HG03342 (cell line): ENCODE measurements at regions not wholly inside any gene's neighbourhood (a gene's known extent, or its start where the extent isn't known, plus 50 kb on each side); places are given as distances from the start of the nearest gene placed in this dataset.

ENCODE experiments used
- ATAC-seq: cut with Tn5 transposase; IDR thresholded peaks from one replicate; pipeline ENCODE4 v1.9.1; 2021; ENCODE audit warnings: mild to moderate bottlenecking, moderate library complexity; ENCODE audit not compliant: unreplicated experiment

DNA sequence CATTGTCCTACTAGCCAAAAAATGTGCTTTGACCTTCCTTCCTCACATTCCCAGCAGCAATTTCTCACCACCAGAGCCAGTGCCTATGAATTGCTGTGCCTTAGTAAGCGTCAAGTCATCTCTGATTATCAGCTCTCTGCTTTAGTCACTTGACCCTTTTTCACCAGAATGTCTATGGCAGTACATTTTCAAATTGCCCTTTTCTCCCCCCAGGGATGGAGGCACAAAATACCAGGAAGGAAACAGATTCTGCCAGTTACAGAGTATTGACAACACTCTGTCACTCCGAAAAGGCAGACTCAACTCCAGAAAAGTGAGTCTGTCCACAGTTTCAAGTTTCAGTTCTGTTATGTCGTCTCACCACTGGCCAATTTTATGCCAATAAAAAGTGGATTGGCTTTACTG, 167.4 kb downstream of the TNFSF18 start:
- no peak for ATAC-seq

DNA sequence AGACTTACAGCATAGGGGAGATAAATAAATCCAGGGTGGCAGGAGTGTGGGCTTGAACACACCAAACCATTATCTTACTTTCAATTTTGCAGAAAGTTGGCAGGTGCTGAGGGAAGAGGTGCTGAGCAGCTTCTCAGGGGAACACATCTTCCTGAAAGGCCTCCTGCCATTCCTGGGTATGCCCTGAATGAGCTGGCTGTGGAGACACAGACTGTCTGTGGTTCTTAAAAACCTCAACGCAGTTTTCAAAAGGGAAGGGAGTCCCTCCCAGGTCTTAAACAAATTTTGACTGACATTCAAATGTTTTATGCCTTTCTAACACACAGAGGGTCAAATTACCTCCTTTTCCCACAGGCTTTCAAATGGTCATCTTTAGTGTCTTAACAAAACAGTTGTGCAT, 166.9 kb downstream of the TNFSF18 start:
- no peak for ATAC-seq

DNA sequence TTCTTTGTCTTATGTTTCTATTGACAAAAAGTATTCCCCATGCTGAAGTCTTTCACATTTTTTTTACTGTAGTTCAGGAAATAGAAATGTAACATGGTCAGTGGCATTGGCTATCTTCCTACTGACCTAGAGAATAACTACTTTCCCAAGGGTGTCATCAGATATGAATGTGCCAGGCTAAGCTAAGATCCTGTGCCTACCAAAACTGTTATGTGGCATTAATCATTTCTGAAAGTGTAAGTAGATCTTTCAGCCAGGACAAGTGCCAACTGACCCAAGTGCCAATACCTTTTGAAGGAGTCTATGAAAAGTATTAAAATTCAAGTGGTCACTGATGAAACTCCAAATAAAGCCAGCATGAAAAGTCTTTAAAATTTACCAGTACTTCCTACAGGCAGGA, 165.3 kb downstream of the TNFSF18 start:
- ATAC-seq: no peak

DNA sequence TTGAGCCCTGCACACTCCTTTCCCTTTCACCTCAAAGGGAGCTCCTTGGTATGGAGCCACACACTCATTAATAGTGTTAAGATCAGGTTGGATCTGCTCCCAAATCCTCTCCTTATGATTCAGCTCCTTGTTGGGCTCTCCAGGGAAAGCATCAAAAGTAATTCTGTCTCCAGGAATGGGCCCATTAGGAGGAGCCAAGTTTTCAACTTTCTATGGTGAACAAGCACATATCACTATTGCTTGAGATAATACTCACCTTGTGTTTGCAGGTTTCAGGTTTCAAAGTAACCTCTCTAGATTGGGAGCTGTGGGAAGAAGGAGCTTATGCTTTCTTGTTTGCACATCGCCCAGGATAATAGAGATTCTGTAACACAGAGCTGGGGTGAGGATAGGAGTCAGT, 164.8 kb downstream of the TNFSF18 start:
- no peak for ATAC-seq

DNA sequence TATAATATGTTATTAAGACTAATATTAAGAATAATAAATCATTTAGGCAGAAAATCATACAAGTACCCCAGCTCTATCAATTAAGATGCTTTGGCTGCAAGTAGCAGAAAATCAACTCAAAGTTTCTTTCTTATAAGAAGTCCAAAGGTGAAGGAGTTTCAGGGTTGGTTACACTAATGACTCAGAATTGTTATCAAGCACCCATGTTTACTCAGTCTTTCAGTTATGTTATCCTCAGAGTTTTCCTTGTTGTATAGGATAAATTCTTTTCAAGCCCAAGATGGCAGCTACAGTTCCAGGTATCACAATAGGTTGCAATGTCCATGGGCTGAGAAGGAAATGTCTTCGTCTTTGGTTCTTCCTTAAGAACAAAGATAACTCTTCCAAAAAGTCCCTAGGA, 163.6 kb downstream of the TNFSF18 start:
- no peak for ATAC-seq

DNA sequence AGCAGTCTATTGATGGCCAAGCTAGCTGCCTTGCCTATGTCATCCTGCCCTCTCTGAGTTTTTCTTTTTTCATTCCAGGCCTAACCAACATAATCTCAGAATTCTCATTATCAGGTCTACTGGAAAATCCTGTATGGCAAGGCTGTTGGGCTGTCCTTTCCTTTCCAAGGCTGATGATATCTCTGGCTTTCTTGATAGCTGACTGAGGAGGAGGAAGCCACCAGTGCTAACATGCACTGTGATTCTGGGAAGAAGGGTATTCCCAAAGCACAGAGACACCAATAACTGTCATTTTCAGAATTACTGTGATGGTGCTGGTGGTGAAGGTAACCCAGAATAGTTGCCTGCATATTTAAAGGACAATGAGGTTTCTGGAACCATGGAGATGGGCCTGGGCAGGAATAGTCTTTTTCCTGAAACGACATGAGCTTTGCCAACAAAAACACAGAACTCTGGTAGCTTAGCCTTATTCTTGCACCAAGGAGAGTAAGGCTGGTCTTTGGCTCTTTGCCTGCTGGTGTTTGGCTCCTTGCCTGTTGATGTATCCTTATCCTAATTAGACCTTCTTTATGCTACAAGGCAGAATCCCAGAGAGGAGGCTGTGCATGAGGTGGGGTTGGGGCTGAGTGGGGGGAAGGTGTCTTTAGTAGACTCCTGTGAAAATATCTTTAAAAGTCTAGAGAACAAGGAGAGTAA, 157.4 kb downstream of the TNFSF18 start:
- ATAC-seq: no peak

DNA sequence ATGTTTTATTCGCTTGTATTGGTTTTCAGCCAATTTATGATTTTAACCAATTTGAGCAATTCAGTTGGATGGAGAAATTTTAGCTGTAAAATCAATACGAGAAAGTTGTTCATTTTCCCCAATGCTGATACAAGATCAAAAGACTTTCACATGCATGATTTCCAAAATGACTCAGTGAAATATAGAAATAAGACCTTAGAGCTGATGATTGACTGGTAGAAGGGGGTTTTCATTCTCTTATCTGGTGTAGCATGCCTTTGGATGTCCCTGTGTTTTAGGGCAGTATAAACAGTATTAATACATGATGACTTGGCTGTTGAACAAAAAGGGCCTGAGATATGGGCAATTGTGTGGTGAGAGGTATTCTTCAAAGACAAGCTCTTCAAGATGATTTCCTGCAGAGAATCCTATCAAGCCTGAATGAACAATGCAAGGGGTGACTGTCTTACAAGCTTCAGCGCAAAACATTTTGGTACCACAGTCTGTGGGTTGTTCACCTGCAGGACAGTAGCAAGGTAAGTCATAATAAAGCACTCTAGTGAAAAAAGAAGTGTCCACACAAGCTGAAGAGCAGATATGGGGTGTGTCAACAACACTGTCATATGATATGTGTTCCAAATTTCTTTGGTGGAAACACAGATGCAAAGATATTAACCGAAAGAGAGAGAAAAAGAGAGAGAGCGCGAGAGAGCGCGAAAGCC, 156.2 kb downstream of the TNFSF18 start:
- ATAC-seq: peak; percentile 40

DNA sequence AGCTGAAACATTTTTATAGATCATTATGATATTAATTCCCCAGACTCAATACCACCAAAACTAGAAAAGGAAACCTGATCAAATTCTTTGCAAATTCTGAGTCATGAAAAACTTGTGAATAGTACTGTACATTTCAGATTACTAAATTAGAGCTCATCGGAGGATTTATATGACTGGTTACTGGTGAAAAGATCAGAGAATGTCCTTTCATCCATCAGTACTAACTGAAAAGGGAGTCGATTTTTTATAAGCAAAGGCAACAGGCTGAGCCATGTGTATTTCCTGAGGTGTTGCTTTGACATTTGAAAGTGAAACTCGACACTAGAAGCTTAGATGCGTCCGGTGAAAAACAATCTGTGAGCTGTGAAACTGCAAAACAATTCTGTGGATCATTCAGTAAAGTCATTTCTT, 155.7 kb downstream of the TNFSF18 start:
- ATAC-seq: peak; percentile 77

DNA sequence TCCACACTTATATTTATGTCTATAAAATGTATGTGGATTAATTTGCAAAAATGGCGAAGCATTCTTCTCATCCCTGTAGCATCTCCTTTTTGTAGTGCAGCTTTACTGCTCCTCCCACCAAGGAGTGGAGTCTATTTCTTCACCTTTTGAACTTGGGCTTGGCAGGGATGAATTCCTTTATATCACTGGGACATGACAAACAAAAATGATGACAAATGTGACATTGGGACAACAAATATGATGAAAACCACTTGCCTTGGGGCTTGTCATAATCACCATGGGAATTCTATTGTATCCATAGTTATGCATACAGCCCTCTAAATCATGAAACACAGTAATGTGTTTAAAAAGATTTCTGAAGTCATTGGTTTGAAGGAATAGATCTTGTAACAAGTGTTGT, 155.0 kb downstream of the TNFSF18 start:
- ATAC-seq: no peak

DNA sequence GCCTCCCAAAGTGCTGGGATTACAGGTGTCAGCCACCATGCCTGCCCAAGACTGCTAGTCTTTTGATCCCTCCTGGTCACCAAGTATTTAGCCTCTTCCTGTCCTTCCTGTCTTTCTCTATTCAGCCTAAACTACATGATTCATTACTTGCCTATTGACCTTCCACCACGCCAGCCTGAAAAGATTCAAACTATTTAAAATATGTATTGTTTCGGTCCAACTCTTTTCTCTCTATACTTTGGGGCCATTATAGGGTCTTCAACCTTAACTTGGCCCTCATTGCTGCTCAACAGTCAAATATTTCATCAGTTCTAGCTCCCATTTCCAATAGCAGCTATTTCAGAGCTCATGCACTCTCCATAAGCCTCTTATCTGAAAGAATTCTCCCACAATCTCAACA, 153.0 kb downstream of the TNFSF18 start:
- ATAC-seq: no peak

DNA sequence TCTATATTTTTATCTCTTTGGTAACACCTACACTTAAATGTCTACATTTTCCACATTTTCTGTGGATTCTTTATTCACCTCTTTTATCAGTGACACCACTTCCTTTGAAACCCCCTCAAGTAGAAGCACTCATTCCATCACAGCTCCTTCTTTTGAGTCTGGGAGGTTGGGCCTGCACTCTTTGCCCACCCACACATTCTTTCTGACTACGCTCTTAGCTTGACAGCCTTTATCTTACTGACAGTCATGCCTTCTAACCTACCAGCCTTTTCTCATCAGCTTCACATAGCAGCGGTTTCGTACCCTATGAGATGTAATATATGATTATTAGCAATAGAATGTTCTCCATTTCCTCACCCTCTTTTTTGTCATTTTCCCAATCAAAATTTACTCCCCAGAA, 151.9 kb downstream of the TNFSF18 start:
- ATAC-seq: no peak

DNA sequence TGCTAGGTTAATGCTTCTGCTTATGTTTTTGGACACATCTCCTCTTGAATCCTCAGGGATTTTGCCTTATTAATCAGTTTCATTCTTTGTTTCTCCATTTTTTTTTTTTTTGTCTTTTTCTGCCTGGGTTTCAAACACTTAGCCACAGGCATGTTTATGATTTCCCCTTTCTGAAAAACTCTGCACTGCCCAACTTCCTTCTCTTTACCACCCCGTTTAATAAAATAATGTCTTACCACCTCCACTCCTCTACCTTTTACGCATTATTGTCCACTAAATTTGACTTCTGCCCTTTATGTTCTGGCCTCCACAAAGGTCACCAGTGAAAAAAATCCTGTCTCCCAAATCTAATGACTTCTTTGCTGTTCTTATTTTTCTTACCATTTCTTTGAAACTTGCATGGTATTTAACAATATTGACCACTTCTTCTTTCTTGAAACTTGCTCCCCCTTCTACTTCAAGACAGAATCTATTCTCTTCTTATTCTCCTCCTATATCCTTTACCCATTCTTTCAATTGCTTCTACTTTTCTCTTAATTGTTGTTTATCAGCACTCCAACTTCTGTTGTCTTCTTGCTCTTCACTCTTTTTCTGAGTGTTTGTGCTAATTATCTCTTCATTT, 150.3 kb downstream of the TNFSF18 start:
- ATAC-seq: no peak

DNA sequence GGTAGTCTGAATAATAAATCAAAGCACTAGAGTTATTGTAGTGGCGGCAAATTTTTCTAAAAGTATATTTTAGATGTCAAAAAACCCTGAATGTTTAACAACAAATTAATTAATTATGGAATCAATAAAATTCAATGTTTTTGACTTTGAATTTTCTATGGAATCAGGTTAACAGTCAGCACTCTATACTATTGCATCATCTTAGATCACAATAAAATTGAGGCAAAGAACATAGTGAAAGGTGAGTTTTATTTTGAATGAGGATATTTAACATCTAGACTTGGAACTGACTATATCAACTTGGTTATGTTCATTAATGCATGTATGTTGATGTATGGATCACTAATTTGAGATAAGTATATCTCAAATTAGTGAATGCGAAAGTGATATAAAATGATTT, 148.5 kb downstream of the TNFSF18 start:
- no peak for ATAC-seq

DNA sequence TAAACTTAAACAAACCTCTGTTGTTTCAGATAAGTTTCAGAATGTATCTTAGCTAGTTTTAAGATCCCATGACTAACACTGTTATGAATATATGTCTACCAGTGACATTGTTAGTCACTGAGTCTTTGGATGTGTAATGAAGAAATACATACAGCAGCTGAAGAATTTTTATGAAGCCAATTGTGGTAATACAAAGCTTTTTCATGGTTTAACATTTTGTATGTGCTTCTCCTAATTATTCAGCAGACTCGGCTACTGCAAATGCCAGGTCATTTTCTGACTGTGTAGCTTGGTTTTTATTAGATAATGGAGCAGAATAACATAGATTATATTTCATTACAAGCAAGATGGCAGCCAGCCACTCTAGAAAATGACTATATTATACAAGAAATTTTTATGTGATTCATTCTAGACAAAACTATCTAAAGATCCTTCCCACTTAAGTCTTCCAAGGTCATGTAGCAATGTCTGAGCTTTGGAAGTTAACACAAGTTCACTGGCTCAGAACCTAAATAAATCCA, 147.8 kb downstream of the TNFSF18 start:
- ATAC-seq: no peak

DNA sequence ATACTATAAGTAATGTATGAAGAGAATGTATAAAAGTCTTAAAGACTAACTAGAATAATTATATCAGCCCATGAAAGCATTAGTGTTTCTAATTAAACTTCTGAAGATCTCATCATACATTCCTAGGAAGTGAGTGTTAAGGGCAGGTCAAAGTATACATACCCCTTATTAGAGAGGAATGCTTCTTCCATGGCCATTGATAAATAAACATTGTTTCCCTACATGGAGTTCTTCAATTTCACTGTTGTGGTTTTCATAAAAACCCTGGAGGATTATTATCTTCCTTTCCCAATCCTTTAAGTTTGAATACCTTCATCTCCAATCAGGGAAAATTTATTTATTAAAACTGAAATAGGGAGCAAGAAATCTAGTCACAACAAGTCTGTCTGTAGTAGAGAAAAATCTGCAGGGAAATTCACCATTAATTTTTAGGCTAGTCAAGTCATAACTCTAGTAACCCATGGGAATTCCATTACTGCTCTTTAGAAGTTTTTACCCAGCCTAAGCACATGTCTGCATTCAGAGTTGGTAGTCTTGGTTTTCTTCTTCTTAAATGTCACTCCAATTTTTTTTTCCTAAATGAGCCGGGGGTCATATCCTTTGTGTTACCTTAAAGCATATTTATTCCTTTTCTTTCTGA, 147.0 kb downstream of the TNFSF18 start:
- ATAC-seq: no peak

DNA sequence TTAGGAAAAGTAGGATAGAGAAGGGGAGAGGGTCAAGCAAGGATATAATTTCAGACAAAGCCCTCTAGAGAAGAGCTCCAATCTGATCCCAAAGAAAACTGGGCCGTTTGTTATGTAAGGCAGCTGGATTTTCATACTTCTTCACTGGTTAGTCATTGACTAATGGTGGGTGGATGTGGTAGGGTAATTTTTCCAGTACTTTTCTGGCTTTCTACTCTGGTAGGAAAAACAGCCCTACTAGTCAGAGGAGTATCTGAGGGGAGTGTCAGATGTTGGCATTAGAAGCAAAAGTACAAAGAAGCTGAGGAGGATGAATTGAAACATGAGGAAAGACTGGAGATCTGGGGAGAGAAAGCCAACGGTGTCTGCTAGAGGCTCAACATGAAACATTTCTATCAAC, 145.3 kb downstream of the TNFSF18 start:
- ATAC-seq: no peak

DNA sequence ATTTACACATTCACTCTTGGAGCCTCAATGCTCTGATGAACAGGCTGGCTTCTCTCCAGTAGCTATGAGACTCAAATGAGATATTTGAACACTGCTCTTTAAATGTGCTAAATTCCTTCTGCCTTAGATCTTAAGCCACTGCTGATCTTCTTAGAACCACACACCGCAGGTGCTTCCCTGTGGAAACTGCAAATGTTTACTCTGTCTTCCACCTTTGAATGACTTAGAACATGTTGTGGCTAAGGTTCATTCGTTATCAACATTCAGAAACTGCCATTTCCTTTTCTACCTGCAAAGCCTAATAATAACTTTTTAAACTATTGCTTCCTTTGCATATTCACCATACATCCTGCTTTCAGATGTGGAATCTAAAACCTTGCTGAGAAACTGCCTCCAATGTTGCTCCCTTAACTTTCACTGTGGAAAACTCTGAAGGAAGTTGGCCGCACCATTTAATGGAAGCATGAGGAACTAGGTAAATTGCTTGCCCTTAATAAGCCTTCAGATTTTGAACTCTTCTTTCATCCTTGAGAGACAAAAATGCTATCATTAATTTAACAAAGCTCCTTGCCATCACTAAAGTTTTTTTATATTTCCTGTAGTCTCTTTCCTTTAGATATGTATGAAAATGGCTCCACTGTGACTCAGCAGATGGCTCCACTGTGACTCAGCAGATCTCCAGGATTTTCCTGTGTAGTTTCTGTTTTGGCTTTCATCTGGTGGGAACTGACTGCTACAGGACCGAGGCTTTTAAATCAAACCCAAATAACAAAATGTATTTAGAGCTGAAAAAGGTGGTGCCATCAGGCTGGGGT, 143.8 kb downstream of the TNFSF18 start:
- no peak for ATAC-seq

DNA sequence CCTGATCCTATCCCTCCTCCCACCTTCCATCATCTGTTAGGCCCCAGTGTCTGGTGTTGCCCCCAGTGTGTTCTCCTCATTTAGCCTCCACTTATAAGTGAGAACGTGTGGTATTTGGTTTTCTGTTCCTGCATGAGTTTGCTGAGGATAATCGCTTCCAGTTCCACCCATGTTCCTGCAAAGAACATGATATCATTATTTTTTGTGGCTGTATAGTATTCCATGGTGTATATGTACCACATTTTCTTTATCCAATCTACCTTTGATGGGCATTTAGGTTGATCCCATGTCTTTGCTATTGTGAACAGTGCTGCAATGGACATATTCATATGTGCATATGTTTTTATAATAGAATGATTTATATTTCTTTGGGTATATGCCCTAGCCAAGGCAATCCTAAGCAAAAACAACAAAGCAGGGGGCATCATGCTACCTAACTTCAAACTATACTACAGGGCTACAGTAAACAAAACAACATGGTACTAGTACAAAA, 142.9 kb downstream of the TNFSF18 start:
- no peak for ATAC-seq

DNA sequence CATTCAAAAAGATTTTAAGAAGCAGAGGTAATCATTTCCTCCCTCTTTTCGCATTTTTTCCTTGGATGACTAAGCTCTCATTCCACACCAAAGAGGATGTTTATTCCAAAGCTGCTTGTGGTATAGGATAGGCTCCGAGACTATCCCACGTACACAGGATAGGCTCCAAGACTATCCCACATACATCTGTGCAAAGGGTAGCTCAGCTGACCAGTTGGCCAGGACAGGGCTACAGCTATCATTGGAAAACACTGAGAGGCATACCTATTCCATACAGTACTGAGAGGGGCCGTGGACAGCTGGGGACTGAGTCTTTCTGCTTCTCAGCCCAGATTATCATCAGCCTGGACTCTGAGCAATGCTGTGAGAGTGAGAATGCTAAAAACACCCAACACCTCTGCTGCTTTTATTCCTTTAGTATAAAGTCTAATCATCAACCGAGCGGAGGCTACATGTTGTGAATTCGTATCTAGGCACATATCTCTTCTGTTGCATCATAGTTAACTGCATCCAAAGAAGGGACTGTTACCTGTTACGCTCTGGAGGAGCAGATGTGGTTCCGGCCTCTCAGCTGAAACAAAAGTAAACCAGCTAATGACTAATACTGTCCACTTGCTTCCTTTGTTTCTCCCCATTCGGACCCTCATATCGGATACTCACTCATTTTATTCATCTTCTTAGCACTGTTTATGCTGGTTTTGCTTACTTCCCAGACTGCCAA, 141.0 kb downstream of the TNFSF18 start:
- ATAC-seq: no peak

DNA sequence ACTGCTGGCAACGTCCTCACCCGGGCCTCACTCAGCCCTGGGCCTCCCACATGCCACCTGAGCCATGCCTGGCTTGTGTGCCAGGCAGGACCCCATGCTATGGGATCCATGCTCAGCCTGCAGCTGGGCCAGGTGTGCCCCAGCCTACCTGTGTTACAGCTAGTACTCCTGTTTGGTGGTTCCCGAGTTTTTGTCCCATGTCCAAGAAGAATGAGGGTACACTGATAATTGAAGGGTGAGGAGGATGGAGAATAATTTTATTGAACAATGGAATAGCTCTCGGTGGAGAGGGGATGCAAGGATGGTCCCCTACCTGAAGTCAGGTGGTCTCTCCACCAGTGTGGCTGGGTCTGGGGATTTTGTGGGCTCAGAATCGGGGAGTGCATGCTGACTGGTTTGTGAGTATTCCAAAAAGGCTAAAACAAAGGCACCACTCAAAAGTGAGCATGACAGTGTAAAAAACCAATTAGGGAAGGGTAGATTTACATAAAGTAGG, 137.9 kb downstream of the TNFSF18 start:
- no peak for ATAC-seq
